GM21423 (cell line): ENCODE measurements at regions not wholly inside any gene's neighbourhood (a gene's known extent, or its start where the extent isn't known, plus 50 kb on each side); places are given as distances from the start of the nearest gene placed in this dataset.

Experiments used
- ATAC-seq: cut with Tn5 transposase; IDR thresholded peaks from one replicate; pipeline ENCODE4 v1.9.1; 2021; ENCODE audit warnings: mild to moderate bottlenecking, moderate library complexity; ENCODE audit not compliant: unreplicated experiment

DNA sequence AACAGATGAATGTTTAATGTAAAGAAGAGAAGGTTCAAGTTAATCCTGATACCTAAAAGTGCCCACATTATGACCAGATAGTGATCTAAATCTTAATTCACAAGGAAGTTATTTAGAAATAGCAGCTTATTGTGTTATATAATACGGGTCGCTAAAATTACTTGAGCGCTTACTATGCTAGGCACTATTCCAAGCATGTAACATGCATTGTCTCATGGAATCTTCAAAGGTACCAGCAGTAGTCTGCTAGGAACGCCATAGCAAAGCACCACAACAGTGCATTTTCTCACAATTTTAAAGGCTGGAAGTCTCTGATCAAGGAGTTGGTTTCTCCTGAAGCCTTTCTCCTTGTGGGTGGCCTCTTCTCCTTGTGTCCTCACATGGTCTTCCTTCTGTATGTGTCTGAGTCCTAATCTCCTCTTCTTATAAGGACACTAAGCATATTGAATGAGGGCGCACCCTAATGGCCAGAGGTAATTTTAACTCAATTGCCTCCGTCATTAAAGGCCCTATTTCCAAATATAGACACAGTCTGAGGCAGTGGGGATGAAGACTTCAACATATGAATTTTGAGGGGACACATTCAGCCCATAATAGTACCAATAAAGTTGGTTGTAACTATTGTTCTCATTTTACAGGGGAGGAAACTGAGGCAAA, 118.4 kb downstream of the LRRC30 start:
- ATAC-seq, result no peak

DNA sequence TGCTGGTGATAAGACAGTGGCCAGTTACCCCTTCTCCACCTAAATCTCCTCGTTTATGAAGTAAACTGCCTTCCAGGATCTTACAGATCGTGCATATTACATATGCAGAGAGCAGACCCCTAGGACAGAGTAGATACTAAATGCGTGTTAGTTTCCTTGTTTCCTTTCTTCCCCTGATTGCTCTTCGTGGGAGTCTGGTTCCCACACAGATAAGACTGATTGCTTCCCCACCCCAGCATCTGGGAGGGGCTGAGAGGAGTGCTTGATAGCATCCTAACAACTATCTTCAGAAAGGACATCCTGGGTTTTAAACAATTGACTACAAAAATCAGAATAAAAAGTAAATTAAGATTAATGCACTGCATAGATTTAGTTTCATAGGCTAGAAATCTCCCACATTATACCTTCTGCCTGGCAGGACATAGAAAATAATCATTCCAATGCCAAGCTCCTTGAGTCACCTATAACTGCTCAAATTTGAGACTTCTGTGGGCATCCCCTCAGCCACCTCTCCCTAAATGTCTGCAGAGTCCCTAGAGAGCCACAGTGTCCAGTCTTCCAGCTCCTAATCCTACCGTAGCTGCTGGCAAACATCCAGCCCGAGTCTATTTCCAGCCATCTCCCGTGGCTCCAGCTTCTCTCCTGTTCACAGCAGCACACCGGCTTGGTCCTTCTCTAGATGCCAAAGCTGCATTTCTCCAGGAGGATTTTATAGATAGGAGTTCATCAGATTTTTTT, 128.3 kb downstream of the LRRC30 start:
- no peak for ATAC-seq

DNA sequence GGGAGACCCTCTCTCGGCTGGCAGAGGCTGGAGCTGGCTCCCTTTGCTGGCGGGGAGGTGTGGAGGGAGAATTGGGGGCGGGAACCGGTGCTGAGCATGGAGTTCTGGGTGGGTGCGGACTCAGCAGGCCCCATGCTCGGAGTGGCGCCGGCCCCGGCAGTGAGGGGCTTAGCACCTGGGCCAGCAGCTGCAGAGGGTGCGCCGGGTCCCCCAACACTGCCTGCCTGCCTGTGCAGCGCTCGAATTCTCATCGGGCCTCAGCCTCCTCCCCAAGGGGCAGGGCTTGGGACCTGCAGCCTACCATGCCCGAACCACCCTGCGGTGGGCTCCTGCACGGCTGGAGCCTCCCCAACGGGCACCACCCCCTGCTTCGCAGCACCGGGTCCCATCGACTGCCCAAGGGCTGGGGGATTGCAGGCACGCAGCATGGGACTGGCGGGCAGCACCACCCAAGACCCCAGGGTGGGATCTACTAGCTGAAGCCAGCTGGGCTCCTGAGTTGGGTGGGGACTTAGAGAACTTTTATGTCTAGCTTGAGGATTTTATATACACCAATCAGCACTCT, 129.8 kb downstream of the LRRC30 start:
- ATAC-seq, result no peak

DNA sequence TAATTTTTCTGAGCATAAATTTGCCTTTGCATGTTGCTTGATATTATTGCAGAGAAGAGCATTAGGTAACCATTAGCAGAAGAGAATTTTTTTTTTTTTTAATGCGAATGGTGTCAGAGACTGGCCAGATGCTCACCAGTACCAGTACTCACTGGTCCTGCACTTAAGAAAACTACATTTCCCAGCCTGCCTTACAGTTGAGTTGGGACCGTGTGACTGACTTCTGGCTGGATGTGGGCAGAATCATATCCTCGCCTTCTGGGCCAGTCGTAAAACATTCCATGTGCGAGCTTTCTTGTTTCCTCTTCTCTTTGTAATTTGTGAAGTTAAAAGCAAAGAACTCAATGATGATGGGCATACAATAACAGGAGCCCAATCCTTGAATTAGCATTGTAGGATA, 132.4 kb downstream of the LRRC30 start:
- ATAC-seq, result no peak

DNA sequence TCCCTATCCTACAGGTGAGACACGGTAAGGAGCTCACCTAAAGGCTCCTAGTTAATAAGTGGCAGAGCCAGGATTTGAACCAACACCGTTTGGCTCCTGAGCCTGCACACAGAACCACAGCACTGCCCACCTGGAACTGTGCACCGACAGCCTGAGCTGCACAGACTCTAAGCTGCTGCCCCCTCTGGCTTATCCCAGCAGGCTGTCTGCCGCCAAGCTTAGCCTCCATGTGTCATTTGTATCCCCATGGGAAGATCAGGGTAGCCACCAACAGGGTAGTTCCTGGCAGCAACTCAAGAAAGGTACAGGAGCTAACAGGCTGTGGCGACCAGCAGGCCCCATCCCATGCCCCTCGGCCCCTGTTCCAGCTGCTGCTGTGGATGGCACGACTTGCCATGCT, 135.7 kb downstream of the LRRC30 start:
- no peak for ATAC-seq

DNA sequence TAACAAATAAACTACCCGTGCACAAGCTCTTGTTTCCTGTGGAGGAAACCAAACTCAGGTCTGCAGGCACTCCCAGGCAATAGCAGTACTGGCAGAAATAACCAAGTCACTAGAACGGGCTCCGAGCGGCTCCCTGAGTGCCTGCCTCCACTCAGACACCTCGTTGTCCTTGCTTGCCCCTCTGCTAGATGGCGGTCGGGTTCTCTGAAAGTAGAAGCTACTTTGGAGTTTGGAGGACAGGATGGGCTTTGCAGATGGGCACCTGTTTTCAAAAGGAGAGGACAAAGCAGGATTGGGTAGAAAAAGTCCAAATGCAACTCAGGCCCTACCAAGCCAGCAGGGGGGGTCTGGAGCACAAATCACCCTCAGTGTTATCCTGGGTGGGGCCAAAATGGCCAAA, 136.4 kb downstream of the LRRC30 start:
- ATAC-seq, result no peak

DNA sequence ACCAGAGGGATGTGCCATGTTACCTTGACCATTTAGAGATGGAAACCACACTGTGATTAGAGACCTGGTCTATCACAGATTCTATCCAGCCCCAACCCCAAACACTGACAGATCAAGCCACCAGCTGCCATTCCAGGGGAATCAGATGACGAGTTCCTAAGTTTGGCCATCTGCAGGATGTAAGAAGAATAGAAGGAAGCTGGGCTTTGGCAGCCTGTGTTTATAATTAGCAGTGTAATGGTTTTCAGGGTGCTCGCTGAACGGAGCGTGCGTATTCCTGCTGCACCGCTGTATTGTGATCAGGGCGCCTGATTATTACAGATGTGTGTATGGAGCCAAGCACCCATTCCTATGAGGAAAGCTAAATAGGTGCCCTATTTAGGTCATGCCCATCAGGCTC, 138.1 kb downstream of the LRRC30 start:
- ATAC-seq, result no peak

DNA sequence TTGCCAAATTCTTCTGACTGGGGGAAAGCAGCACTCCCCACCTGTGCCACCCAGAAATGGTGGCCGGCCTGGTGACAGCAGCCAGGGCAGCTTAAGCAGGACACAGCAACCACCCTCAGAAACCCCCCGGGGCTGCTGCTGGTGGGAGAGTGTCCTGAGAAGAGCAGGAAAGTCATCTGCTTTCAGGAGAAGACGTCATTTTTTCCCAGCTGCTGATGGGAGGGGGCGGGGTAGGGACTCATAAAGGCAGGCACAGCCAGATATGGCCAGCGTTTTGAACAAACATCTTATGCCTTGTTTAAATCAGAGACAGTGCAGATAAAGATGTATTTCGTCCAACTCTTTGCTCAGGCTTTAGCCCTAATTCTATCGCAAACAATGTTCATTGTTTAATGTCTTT, 139.5 kb downstream of the LRRC30 start:
- no peak for ATAC-seq

DNA sequence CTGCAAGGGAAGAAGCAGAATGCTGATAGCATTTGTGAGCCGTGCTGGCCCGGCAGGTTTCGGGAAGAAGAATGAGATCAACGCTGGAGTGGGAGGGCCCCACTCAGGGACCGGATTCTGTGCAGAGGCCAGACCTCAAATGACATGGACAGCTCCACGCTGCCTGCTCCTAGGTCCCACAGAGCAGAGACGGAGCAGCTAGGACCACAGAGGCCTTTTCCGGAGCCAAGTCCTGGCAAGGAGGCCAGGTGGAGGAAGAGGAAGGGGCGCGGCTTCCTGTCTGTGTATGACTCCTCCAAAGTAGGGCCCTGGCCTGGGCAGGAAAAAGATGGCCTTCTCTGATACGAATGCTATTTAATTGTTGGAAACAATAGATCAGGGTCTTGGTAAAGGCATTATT, 139.9 kb downstream of the LRRC30 start:
- ATAC-seq, result no peak

DNA sequence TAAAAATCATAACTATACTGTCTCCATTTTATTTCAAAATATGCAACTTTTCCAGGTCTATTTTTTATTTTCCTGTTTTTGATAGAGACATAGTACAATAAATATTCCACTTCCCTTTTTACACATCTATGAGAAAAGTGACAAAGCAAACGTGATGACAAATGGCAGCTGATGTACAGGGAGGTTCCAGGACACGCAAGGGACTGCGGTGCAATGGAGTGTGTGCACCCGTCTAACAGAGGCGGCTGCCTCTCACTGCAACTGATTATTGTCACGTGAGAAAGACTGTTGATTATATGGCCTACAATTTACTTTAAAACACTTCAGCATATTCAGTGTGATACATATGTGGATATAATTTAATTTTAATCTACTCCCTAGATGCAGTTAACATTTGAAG, 142.6 kb downstream of the LRRC30 start:
- no peak for ATAC-seq

DNA sequence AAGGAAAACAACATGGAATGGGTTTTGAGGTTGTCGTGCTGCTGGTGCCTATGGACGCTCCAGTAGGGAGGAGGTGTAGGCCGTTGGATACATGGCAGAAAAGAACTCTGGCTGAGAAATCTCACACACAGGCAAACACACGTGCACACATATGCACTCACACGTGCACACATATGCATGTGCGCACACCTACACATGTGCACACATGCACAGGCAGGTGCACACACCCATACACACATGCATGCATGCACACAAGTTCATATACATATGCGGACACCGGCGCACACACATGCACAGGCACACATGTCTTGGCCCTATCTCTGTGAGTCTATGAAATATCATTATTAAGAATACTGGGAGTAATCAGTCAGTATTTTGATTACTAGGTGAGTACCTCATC, 150.4 kb downstream of the LRRC30 start:
- no peak for ATAC-seq

DNA sequence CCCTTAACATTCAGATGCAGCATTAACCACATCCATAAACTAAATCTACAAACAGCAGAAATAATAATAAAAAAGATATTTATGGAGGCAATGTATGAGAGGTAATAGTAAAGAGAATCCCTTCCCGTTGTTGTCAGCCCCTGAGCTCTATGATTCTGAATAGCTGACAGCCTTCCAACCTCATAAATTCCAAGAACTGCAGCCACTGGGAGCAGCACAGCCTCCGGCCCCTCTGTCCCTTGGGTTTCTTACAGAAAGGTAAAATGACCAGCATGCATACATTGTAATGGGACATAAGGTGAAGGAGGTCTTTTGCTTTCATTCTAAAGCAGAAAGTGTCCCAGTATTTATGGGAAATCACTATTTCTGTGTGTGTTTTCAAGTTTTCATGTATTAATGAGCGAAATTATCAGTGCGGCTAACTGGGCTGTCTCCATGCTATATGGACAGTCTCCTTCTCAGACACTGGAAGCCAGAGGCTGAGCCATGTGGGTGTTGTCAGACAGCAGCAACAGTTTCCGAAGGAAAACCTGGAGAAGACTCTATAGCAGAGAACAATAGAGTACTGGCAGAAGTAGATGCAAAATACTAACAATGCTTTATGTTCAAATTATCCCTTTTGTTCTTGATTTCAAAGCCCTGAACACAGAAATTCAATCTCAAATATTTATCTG, 151.6 kb downstream of the LRRC30 start:
- no peak for ATAC-seq

DNA sequence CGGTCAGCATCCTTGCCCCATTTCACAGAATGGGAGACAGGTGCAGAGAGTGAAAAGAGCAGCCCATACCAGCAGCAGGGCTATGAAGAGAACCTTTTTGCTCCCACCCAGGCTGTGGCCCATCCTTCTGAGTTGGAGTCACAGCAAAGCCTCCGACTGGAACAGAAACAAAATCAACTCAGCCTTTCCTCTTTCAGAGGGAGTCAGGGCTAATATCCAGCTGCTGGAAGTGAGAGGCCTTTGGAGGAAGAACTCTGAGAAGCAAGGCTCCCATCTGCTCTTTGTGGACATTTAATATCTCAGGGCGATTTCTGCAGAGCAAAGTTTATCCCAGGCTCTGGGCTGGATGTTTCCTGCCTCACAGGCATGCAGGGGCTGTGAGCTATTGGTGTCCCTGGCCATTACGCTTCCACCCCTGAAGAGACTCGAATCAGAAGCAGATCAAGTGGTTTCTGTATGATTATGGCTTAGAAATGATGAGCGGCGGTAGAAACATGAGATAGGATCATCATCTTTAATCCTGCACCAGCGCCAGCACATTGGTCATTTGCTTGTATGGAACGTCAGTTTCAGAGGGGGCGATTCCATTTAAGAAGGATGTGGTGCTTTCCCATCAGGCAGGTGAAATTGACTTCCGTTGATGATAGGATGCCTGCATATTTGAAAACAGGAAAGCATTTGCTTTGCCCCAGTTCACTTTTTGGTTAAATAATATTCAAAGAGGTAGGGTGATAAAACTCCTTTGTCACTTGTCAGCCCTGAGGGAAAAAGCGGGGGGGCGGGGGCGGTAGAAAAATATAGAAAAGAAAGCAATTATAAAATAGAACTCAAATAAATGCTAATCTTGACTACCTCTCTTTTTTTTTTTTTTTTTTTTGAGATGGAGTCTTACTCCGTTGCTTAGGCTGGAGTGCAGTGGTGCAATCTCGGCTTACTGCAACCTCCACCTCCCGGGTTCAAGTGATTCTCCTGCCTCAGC, 152.4 kb downstream of the LRRC30 start:
- no peak for ATAC-seq

DNA sequence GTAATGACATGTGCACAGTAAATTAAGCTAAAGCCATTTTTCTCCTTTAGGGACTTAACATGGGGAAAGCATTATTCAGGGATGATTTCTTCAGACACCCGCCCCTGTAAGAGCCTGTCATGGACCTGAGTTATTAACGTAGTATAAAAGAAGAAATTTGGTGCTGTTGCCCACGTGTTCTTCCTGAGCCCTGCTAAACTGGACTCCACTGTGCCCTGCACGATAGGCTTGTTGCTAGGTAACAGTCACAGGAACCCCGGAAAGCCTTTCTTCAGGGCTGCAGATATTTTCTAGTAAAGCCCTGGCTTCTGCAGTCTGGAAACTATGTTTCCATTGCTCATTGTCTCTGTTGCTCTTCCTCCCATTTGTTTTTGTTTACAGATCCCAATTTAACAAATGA, 157.9 kb downstream of the LRRC30 start:
- ATAC-seq, result no peak

DNA sequence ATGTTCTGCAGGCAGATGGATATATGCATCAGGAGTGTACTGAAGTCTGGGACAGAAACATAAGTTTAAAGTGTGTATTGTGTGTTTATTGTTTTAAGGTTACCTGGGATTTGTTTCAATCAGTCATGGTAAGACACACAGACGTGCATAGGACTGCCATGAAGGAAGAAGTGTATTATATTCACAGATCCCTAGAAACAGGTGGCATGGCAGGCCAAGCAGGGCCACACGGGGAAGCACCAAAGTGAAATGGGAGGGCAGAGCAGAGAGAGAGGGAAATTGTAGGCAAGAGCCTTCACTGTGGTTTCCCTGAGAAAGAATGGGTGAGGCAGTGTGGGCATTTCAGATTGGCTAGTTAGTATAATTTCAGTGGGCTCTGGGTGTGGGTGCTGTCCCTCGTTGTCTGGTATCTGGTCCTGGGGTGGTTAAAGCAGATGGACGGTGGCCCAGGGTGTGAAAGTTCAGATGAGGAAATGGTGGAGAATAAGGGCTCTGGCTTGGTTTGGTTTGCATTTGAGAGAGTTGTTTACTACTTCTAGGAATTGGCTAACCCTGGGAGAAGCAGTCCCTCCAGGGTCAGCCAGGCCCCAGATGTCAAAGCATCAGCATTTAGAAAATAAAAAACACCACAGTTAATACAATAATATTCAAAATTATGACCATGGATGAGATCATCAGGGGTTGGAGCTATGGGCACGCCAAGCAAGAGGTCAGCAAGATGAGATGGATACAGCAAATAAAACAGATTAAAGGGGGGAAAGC, 160.0 kb downstream of the LRRC30 start:
- ATAC-seq, result no peak

DNA sequence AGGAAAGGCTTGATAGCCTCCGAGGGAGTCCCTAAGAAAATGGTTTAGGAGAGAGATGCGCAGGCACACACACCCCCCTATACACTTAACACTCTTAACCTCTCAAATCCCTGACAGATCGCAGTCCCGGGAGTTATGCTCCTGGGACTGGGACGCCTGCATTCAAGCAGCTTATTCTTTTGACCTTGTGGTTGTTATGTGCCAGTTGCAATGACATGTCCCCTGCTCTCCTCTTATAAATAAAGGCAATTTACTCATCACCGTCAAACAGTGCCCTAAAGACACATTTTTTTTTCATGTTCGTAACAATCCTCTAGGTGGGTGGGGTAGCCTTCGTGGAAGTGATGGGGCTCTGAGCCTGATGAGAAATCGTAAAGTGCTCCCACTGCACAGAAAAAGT, 162.2 kb downstream of the LRRC30 start:
- ATAC-seq, result no peak

DNA sequence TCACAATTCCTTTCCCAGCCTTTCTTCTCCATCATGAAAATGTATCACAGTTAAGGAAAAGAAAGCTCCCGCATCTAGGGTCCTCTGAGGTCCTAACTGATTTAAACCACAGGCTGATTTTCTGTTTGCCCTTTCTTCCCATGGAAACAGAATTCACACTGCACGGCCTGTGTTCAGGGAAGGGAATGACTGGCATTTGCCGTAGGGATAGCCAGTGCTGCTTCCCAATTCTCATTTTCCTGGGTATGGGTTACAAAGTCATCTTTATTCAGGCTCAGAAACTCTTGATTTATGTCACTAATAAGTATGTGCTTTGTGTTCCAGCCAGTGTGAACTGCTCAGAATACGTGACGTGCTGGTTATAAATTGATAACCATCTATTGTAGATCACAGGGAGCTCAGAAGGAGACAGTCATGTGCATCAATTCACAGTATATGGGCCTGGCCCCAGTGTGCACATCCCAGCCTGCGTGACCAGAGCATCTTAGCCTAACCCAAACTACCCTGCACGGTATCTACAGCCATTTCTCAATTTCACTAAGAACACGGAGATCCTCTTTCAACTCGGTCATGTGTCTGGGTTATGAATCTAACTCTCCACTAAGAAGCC, 163.3 kb downstream of the LRRC30 start:
- no peak for ATAC-seq

DNA sequence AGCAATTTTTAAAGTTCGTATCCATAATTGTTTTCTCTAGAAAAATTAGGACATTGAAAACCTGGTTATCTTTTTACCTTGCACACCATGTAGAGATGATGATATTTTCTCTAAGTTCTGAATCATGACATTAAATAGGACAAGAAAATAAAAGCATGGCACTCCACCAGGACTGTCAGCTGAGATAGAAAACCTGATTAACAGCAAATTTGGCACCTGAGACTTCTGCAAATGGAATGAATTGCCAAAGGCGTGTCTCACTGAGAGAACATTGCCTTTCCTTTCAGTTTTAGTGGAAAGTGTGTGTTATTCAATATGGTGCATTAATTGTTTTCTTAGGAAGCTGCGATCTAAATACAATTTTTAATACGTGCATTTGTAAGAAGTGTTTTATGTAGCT, 164.7 kb downstream of the LRRC30 start:
- no peak for ATAC-seq

DNA sequence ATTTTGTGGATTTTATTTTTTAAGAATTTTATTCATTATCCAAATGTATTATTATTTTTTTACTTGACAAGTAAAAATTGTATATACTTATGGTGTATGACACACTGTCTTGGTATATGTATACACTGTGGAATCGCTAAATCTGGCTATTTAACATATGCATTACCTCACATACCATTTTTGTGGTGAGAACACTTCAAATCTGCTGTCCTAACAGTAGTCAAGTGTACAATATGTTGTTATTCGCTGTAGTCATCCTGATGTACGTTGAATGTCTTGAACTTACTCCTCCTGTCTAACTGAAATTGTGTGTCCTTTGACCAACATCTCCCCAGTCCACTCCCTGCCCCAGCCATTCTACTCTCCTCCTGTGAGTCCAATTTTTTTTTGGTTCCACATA, 153.2 kb upstream of the PTPRM start:
- ATAC-seq, result no peak

DNA sequence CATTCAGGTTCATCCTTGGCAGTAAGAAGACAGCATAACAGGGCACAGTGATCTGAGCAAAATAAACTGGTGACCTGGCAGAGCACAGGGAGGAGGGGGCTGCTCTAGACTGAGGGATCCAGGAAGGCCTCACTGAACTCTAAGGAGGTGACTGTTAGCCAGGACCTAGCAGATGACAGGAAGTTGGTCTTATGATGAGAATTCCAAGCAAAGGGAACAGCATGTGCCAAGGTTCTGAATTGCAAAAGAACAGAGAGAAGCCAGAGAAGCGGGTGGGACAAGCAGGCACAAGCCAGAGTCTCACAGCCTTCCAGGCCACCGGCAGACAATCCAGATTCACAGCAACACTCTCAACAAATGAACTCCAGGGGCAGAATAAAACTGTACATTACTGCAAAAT, 152.7 kb upstream of the PTPRM start:
- ATAC-seq, result no peak
